ENCODE measurements at regions not wholly inside any gene's neighbourhood (a gene's known extent, or its start where the extent isn't known, plus 50 kb on each side); places are given as distances from the start of the nearest gene placed in this dataset.

DNA sequence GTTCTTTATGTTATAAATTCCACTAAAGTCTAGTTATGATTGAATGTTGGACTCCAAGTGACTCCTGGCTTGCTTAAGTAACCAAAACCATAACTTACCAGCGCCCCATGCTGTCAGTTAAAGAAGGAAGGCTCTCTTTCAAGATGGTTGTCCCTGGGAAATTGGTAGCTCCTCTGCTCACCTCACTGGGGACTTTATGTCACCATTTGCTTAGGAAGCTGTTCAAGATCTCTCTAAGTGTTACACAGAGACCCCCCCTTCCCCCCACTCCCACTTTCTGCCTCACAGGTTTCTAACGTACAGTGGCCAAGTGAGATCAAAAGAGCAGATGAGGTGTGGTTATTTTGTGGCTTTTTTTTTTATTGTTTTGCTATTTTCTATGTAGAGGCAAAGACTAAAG, 301.8 kb downstream of the AASDHPPT start:
- no peaks in the 10 kb centered on the region for H3K4me1 ChIP-seq (ENCODE audit: insufficient read depth, low read length)
- H3K4me3 ChIP-seq (replicated peaks in 1 of 3; ENCODE audit: insufficient read depth in 1 of 3, low read depth in 2 of 3, low read length in 3 of 3): no peak overlapping the region
- H3K36me3 ChIP-seq (replicated peaks in 1 of 2; ENCODE audit: control insufficient read depth in 1 of 2, insufficient read depth in 2 of 2, low read length in 2 of 2): no peaks in the 10 kb centered on the region
- peaks cover 20% of the 10 kb centered on the region for H3K9me3 ChIP-seq (ENCODE audit: low read length)
- no TSS peak for BruUV-seq (replicated peaks)
- H3K27me3 ChIP-seq (ENCODE audit: control insufficient read depth in 1 of 2, insufficient read depth in 2 of 2, low read length in 2 of 2): no peaks in the 10 kb centered on the region
- no peak for DNase-seq (ENCODE audit: low spot score)
- WGBS (ENCODE audit: low lambda C conversion rate): 10% methylated on average over 2 of the region's 2 CpGs
- intact Hi-C loops (cut with micrococcal nuclease; ENCODE audit: unreplicated experiment): no loop called here
- ChIA-PET CTCF (ENCODE audit: low intra/inter-chr PET ratio, low total read pairs) (no interaction called here), POLR2A (no interaction called here)
- H3K27ac ChIP-seq (ENCODE audit: extremely low read length, insufficient read depth, low read length): no peak overlapping the region
- TF ChIP-seq POLR2AphosphoS5 (IDR thresholded peaks at IDR 0.05; ENCODE audit: low read depth, low read length) (no peak), ETV6 (CRISPR knock-in tag; conservative IDR thresholded peaks at IDR 0.05) (no peak), ZNF503 (CRISPR knock-in tag; IDR thresholded peaks at IDR 0.05) (no peak), SRSF4 (IDR thresholded peaks at IDR 0.05; ENCODE audit: low read depth, low read length, poor library complexity, severe bottlenecking) (no peak), HOXA9 (CRISPR knock-in tag; IDR thresholded peaks at IDR 0.05; ENCODE audit: borderline replicate concordance) (no peak)
- TF ChIP-seq, protein P1, sequence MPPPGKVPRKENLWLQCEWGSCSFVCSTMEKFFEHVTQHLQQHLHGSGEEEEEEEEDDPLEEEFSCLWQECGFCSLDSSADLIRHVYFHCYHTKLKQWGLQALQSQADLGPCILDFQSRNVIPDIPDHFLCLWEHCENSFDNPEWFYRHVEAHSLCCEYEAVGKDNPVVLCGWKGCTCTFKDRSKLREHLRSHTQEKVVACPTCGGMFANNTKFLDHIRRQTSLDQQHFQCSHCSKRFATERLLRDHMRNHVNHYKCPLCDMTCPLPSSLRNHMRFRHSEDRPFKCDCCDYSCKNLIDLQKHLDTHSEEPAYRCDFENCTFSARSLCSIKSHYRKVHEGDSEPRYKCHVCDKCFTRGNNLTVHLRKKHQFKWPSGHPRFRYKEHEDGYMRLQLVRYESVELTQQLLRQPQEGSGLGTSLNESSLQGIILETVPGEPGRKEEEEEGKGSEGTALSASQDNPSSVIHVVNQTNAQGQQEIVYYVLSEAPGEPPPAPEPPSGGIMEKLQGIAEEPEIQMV (CRISPR knock-in tag; IDR thresholded peaks at IDR 0.05; ENCODE audit: low read depth): no peak
- TF ChIP-seq, protein P2, sequence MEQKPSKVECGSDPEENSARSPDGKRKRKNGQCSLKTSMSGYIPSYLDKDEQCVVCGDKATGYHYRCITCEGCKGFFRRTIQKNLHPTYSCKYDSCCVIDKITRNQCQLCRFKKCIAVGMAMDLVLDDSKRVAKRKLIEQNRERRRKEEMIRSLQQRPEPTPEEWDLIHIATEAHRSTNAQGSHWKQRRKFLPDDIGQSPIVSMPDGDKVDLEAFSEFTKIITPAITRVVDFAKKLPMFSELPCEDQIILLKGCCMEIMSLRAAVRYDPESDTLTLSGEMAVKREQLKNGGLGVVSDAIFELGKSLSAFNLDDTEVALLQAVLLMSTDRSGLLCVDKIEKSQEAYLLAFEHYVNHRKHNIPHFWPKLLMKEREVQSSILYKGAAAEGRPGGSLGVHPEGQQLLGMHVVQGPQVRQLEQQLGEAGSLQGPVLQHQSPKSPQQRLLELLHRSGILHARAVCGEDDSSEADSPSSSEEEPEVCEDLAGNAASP (CRISPR knock-in tag; IDR thresholded peaks at IDR 0.05; ENCODE audit: borderline replicate concordance): no peak
- no peak for FAIRE-seq
- no peak for ATAC-seq
- in situ Hi-C loops (cut with HindIII; ENCODE audit: extremely low pct_ligation_motif_present, low pct_unique_long_range_greater_than_20kb): no loop called here
- H2AFZ ChIP-seq (ENCODE audit: low read length): no peak overlapping the region
- no peaks in the 10 kb centered on the region for H4K20me1 ChIP-seq (ENCODE audit: insufficient read depth, low read length)
- H3K9ac ChIP-seq (ENCODE audit: insufficient read depth, low read depth, low read length): no peak overlapping the region
- no peak overlapping the region for H3K4me2 ChIP-seq (ENCODE audit: low read depth, low read length)
- H3K79me2 ChIP-seq (ENCODE audit: insufficient read depth, low read length): no peaks in the 10 kb centered on the region
